HG02623 (cell line): ENCODE measurements at regions not wholly inside any gene's neighbourhood (a gene's known extent, or its start where the extent isn't known, plus 50 kb on each side); places are given as distances from the start of the nearest gene placed in this dataset.

Experiments used
- ATAC-seq: cut with Tn5 transposase; IDR thresholded peaks from one replicate; pipeline ENCODE4 v1.9.1; 2021; ENCODE audit warnings: moderate library complexity; ENCODE audit not compliant: unreplicated experiment

DNA sequence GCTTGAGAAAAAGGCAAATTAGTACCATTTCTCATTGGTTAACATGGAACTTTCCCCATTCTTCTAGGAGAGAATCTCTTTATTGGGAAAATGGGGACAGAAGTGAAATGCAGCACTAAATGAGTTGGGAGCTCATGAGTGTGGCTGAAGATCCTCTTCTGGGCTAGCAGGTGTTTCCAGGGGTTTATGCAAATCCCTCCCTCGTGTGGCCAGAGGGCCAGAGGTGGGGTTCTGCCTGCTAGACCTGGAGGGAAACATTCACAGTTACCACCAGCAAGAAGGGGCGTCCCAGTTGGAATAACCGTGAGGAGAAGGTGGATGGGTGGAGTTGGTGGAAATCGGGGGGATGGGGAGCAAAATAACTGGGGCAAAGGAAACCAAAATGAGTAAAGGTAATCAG is 235.9 kb downstream of the KLF6 start:
- no peak for ATAC-seq

DNA sequence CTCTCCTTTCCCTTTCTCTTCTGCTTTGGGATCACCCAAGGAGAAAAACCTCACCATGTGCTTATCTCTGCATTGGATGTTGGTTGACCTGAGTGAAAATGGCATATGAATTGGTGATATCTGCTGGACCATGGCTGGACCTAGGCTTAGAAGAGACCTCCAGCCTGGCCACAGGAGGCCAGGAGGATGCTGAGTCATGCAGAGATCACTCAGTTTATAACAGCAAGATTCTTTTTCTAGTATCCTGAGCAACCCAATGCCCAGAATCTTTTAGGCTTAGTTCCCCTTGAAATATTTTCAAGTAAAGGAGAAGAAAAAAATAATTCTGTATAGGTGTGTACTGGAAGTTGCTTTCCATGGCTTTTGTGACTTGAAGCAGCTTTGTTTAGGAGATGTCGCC is 236.3 kb downstream of the KLF6 start:
- ATAC-seq = no peak

DNA sequence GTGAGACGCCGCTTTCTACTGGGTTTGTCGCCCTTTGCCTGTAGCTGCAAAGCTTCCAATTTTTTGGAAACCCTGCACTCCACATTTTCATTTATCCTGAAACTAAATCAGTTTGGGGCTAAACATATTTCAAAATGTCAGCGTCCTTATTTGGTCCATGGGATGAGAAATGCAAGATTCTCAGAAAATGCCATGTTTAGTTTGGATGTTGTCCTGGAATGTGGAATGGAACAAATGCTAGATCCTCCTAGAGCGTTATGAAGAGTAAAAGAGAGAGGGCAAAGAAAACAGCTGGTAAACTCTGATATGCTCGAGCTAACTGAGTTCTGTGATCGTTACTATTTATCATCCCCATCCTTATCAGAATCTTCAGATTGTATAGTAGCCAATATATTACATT is 236.9 kb downstream of the KLF6 start:
- ATAC-seq = no peak

DNA sequence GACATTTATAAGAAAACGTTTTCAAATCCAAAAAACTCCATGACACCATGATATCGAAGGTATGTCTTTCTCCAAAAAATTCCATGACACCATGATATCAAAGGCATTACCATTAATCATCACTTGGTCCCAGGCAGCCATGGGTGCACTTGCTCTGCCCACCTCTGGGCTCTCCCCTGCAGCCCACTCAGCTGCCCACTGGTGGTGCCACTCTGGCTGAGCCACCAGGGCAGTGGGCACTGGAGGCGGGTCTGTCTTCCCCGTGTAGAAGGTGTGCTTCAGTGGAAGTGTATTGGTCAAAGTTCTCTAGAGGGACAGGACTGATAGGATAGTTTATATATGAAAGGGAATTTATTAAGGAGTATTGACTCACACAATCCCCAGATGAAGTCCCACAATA is 240.4 kb downstream of the KLF6 start:
- no peak for ATAC-seq

DNA sequence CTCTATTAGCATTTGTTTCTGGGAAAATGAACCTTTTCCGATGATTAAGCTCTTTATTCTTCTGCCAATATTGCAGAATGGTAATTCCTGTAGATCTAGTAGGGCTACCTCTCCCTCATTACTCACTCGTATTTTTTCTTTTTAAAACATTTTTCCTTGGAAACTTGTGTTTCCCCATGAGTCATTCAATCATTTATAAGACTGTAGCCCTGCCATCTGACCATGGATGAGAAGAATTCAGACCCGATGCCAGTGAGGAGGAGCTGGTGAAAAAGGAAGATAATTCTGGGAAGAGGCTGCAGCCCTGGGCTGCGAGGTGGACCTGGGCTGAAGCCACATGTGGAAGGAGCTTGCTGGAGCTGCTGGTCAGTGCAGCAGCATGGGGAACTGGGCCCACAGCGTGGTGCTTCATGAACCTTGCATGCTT is 242.8 kb downstream of the KLF6 start:
- ATAC-seq = no peak

DNA sequence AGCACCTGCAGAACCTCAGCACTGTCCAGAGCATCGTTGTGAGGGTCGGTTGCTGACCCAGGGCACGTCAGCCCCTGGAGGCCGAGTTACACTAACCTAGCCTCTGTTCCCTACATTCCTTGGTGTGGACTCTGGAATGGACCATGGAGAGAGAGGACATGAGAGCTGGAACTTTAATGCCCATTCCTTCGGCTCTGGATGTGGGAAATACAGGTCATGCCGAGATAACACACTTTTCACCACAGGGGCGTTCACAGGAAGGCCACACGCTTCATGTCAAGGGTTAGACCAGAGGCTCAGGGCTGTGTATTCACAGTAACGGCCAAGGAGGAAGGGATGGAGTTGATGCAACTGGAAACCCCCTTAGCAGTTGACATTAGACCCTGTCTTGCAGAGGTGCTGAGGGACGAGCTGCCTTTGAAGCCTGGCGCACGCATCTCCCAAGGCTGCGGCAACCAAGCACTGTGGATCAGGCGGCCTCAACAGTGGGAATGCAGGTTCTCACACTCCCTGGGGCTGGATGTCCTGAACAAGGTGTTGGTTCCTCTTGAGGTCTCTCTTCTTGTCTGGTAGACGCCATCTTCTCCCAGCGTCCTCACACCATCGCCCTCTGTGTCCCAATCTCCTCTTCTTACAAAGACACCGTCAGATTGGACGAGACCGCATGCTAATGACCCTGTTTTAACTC is 245.2 kb downstream of the KLF6 start:
- no peak for ATAC-seq

DNA sequence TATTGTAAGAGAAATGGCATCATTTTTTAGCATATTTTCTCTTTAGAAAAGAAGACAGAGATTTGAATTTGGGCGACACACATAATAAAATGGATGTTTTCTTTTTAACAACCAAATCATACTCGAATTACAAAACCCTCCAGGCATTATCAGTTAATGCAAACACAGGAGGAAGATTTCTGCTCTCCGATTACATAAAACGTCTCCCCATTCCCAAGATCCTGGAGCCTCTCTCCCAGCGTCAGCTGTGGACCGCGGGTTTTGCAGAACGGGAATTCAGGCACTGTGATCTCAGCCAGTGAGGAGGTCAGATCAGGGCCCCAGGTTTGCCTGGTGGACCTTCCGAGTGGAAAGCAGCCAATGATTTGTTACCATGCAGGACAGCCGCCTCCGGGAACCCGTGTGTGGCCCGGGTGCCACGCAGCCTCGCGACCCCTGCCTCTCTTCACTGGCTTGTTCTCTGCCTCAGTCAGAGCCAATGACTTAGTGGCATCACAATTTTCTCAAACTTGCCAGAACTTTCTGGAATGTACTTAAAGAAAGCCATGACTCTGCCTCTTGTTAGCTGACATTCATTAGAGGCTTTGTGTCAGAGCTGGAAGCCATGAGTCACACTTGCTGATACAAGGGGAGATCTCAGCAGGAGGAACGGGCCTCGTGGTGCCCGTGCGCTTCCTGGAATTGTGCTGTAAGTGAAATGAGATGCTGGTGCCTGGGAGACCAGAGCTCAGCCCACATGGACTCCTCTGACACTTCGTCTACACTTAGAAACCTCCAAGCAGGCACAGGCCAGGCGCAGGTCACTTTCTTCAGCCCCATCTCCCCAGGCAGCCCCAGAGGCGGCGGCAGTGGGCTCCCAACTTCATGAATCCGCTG is 246.1 kb downstream of the KLF6 start:
- ATAC-seq = no peak

DNA sequence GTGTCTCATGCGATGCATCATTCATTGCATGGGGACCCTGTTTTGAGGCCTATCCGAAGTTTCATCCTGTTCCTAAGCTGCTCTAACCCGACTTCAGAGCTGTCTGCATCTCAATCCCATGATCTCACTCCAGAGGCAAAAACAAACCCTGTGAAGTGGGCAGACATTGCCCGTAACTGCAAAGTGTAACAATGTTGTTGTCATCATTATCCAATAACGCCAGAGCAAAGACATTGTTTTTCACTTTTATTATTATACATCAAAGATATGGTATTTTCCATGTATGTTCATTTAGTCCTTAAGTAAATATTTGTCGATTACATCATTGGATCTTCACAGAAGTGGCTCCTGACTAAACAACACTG is 246.7 kb downstream of the KLF6 start:
- no peak for ATAC-seq

DNA sequence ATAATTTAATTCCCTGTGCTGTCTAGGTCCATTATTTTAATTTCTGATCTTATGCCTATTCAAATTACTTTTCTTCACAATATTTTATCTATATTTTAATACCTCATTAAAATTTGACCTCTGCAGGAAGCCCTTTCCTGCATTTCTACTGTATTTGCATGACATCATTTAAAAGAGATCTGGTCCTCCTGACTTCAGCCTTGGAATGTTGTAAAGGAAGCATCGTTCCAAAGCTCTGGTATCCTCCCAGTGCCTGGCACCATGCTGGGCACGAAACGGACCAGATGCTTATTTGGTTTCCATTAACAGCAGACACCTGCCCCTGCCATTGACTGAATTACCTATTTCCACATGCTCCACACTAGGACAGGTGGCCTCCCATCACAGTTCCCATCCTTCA is 247.5 kb downstream of the KLF6 start:
- ATAC-seq = no peak

DNA sequence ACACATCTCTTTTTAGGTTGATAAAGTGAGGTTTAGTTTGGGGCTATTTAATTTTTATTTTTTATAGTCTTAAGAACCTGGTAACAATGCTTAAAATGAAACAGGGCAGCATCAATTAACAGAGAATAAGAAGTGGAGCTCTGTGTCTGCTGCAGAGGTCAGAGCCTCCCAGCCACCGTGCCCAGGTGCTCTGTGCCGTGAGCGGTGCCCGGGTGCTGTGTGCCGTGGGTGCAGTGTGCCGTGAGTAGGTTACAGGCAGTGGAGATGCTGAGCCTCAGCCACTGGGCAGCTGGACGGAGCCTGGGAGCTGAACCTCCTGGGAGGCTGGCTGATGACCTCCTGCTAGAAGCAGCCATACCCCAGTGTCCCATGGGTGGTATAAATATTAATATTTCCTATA is 250.0 kb downstream of the KLF6 start:
- no peak for ATAC-seq

DNA sequence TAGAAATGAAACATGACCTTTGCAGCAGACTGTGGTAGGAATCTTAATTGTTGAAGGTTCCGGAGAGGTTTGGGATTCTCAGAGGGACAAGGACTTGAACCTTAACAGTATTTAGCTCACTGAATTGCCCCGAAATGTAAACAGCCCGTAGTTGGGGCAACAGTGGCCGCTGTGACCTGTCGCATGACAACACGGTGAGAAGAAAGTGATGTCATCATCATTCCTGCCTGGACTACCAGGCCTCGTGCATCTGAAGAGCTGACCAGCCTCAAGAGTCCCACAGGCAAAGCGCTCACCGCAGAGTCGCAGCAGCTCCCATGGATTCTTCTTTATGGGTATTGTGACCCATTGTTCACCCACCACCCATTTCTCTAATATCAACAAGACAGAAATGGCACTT is 250.6 kb downstream of the KLF6 start:
- no peak for ATAC-seq

DNA sequence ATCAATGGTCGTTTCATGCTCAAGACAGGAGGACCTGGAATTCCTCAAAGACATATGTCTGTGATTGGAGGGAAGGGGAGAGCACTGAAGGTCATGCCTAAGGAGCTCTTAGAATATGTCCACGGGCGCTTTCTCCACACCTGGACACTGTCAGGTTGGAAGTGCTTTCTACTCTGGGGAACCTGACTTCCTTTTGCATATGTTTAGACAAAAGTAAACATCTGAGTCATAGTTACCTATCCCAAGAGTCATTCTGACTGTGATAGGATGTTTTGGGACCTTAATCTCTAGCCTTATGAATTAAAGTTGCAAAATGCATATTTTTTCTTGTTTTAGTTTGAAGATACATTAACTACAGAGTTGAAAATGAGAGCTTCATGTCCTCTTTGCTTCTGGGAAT is 251.7 kb downstream of the KLF6 start:
- no peak for ATAC-seq

DNA sequence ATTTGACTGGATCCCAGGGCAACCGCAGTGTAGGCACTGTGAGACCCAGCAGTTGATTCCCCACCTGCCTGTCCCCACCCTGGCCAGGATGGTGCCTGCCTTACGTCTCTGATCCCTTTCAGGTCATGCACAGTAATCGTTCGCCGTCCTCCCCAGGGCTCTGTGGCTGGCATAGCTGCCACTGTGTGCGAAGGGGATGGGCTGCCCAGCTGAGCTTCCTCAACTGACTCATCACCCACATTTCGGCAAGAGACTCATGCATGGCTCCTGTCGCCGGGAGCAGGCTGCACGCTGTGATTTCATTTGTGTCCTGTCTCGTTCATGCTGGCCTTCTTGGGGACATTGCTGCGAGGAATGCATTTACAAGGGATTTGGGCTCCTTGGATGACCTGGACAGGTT is 252.4 kb downstream of the KLF6 start:
- ATAC-seq = no peak

DNA sequence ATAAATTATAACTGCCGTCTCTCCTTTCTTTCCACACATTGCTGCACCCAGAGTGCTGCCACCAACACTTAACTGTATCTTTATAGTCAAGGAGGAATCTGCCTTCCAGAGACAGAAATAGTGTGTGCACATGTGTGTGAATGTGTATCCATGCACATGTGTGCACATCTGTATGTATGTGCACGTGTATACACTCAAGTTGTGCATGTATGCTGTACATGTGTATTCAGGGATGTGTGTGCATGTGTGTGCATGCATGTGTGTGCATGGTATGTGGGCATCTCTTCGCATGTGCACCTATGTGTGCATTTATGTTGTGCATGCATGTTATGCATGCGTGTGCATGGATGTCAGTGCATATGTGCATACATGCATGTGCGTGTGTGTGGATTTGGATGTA is 253.3 kb downstream of the KLF6 start:
- ATAC-seq = no peak

DNA sequence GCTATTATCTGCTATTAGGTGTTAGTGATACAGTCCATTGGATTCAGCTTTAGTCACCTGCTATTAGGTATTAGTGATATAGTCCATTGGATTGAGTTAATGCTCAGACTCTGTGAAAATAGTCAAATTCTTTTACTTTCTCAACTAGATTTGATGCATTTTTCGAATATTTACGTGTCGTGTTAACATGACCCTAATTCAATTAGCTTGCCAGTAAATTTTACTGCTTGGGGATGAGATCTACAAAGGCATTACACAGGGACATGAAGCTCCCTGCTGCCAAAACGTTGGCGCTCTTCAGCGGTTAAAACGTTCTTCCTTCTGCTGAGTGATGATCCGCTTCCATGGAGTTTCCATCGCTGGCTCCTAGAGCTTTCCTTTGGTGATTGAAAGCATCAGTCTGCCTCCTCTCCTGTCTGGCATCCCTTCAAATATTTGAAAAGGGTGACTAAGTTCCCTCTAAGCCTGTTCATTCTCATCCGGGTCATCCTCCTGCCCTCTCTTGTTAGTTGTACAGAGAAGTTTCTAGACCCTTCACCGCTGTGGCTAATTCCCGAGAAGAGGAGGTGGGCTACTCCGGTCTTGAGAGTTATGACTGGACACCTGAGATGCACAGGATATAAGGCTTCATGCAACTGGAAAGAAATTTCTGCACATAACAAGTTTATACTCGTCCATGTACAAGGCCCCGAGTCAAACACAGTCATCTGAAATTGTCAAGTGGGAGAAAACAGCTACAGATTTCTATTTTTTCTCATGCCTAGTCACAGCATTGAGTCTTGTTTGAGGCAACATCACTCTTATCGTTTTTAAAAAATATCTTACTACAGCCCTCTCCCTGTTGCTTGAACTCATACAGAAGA is 254.0 kb downstream of the KLF6 start:
- no peak for ATAC-seq

DNA sequence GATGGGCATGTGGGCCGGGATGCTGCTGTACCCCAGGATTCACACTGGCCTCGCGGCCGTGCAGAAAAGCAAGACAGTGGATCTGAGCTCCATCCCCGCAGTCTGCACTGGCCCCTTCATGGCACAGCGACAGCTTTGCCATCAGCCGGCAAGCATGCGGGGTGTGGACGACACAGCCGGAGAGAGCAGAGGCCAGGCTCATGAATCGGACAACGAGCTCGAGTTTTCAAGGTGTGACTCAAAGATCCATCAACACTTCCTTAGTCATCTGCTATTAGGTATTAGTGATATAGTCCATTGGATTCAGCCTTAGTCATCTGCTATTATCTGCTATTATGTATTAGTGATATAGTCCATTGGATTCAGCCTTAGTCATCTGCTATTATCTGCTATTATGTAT is 254.7 kb downstream of the KLF6 start:
- no peak for ATAC-seq

DNA sequence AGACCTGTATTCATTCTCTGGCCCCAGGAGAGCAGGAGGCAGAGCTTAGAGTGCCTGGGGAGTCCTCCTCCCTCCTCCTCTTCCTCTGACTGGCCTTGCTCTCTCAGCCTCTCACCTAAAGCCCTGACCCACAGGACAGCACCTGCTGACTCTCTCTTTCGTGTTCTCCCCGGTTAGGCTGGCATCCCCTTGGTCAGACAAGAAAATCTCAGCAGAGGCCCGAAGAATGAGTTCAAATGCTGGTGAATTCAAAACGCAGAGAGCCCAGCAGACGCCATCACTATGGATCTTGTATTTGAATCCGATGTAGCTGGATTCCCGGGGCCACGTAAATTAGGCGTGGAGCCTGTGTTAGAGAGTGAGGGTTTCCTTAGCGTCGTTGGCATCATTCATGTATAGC is 255.3 kb downstream of the KLF6 start:
- no peak for ATAC-seq

DNA sequence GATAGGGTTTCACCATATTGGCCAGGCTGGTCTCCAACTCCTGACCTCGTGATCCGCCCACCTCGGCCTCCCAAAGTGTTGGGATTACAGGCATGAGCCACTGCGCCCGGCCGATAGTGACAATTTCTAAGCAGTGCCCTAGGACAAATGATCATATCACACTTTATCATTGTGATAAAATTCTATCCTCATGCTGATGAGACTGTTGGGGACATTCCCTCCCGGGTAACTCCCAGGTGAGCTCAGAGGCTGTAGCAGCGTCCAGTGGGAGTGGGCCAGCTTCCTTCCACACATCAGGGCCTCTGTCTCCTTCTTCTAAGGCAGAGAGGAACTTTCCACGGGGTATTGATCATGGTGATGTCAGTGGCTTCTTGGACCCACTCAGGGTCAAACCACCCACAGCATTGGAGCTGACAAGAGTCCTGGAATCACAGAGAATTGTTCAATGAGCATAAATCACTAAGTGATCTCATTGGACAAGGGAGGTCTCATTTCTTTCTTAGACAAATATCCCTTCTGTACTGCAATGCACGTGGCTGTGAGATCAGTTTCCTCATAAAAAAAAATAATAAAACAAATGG is 256.1 kb downstream of the KLF6 start:
- ATAC-seq = no peak

DNA sequence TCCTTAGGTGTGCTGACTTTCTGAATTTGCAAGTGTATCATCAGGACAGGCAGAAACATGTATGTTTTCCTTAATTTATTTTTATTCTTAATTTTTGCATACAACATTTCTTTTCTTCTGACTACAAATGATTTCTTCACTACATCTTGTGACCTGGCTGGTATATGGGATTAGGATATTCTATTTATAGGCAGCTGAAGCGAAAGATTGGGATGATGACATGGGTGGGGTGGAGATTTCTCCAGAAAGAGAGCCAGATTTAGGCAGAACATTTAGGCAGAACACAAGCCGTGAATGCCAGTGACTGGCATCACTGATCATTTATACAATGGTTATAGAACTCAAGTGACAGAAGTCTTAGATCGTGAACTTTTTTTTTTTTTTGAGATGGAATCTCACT is 256.7 kb downstream of the KLF6 start:
- no peak for ATAC-seq

DNA sequence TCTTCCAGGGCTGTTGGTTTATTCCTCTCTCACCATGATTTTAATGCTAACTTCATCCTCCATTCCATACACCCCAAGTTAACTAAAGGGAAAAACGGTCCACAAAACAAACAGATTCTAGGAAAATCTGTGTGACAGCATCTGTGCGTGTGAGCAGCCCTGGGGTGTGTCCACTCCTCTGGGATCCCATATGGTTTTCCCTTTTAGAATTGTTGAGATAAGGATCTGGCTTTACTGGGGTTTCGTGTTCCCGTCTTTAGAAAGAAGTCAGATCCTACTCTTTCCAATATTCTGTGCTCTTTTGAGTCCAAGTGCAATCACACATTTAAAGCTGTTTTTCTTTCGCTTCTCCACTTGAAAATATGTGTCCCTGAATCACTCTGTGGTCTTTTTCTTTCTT is 257.1 kb downstream of the KLF6 start:
- ATAC-seq = no peak

DNA sequence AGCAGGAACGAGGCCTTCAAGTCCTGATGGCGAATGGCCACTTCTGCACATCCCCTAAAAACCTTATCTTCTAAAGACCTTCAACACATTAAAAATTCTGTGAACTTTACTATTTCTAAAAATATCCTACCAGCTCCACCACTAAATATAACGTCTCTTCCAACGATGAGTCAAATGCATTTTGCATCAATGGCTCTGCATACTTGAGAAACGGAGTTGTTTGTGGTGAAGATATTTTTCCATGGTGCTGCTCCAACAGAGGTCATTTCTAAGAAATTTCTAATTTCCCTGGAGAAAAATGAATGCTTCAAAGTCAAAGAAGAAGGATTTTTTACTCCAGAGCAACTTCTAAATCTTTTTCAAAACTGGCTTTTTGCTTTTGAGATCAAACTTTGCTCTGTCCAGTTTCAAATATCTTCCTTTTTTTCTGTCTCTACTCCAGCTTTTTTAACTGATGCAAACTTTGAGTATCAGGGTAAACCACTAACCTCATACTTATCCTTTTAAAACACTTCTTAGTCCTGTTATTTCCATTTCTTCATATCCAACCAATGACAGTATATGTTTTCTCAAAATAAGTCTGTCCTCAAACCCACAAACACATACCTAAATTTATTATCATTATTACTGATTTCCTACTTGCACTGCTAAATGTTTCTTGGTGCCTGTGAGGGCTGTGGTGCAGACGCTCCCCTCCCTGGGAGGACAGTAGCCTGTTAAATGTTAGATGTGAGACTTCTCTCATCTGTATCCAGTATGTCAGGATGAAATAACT is 258.1 kb downstream of the KLF6 start:
- ATAC-seq = no peak
